ENCODE measurements at regions not wholly inside any gene's neighbourhood (a gene's known extent, or its start where the extent isn't known, plus 50 kb on each side); places are given as distances from the start of the nearest gene placed in this dataset.

- Histone ChIP-seq H3K4me1 (no peaks in the 10 kb centered on the region), H3K27me3 (no peaks in the 10 kb centered on the region), H3K4me3 (no peak overlapping the region), H3K36me3 (no peaks in the 10 kb centered on the region), H3K9me3 (replicated peaks) (no peaks in the 10 kb centered on the region), H3K27ac (no peak overlapping the region)
- no peak for DNase-seq
Measured at GRCh38 chr10:4494551-4494950, 331.5 kb upstream of the AKR1E2 start.

GRCh38 chr10:4492202-4492601, 333.8 kb upstream of the AKR1E2 start:
- no peak for DNase-seq
- Histone ChIP-seq H3K4me1 (no peaks in the 10 kb centered on the region), H3K4me3 (no peak overlapping the region), H3K9me3 (replicated peaks) (no peaks in the 10 kb centered on the region), H3K36me3 (no peaks in the 10 kb centered on the region), H3K27me3 (no peaks in the 10 kb centered on the region), H3K27ac (no peak overlapping the region)

GRCh38 chr10:4488904-4489303, 337.1 kb upstream of the AKR1E2 start:
- H3K4me1 ChIP-seq: no peaks in the 10 kb centered on the region
- peak in 1 of 2 experiments; percentile 6 for DNase-seq

GRCh38 chr10:4485636-4486035, 340.4 kb upstream of the AKR1E2 start:
- H3K36me3 ChIP-seq: no peaks in the 10 kb centered on the region
- no peak overlapping the region for H3K27ac ChIP-seq
- DNase-seq: no peak
- no peaks in the 10 kb centered on the region for H3K4me1 ChIP-seq
- no peaks in the 10 kb centered on the region for H3K9me3 ChIP-seq (replicated peaks)
- H3K27me3 ChIP-seq: no peaks in the 10 kb centered on the region
- no peak overlapping the region for H3K4me3 ChIP-seq

More at GRCh38 chr10:4488904-4489303, 337.1 kb upstream of the AKR1E2 start:
- Histone ChIP-seq H3K27me3 (no peaks in the 10 kb centered on the region), H3K27ac (no peak overlapping the region), H3K9me3 (replicated peaks) (no peaks in the 10 kb centered on the region), H3K36me3 (no peaks in the 10 kb centered on the region), H3K4me3 (no peak overlapping the region)

GRCh38 chr10:4483811-4484210, 342.2 kb upstream of the AKR1E2 start:
- no peaks in the 10 kb centered on the region for H3K4me1 ChIP-seq
- DNase-seq: no peak
- no peak overlapping the region for H3K27ac ChIP-seq
- no peaks in the 10 kb centered on the region for H3K27me3 ChIP-seq
- H3K9me3 ChIP-seq (replicated peaks): no peaks in the 10 kb centered on the region
- H3K36me3 ChIP-seq: no peaks in the 10 kb centered on the region
- H3K4me3 ChIP-seq: no peak overlapping the region

- Histone ChIP-seq H3K27me3 (no peaks in the 10 kb centered on the region), H3K4me1 (no peaks in the 10 kb centered on the region), H3K36me3 (no peaks in the 10 kb centered on the region), H3K27ac (no peak overlapping the region), H3K9me3 (replicated peaks) (no peaks in the 10 kb centered on the region), H3K4me3 (no peak overlapping the region)
- DNase-seq: no peak
Measured at GRCh38 chr10:4482659-4483058, 343.3 kb upstream of the AKR1E2 start.

- no peaks in the 10 kb centered on the region for H3K36me3 ChIP-seq
- no peaks in the 10 kb centered on the region for H3K9me3 ChIP-seq (replicated peaks)
- H3K27ac ChIP-seq: no peak overlapping the region
- no peaks in the 10 kb centered on the region for H3K27me3 ChIP-seq
- H3K4me3 ChIP-seq: no peak overlapping the region
- no peak for DNase-seq
- no peaks in the 10 kb centered on the region for H3K4me1 ChIP-seq
Measured at GRCh38 chr10:4481192-4481591, 344.8 kb upstream of the AKR1E2 start.

GRCh38 chr10:4479342-4479741, 346.7 kb upstream of the AKR1E2 start:
- no peak for DNase-seq
- no peaks in the 10 kb centered on the region for H3K27me3 ChIP-seq
- no peak overlapping the region for H3K4me3 ChIP-seq
- no peaks in the 10 kb centered on the region for H3K9me3 ChIP-seq (replicated peaks)
- H3K27ac ChIP-seq: no peak overlapping the region
- no peaks in the 10 kb centered on the region for H3K36me3 ChIP-seq
- no peaks in the 10 kb centered on the region for H3K4me1 ChIP-seq

GRCh38 chr10:4477664-4478063, 348.3 kb upstream of the AKR1E2 start:
- Histone ChIP-seq H3K4me3 (no peak overlapping the region), H3K9me3 (replicated peaks) (no peaks in the 10 kb centered on the region), H3K4me1 (no peaks in the 10 kb centered on the region), H3K36me3 (no peaks in the 10 kb centered on the region), H3K27me3 (no peaks in the 10 kb centered on the region), H3K27ac (no peak overlapping the region)
- no peak for DNase-seq

- Histone ChIP-seq H3K9me3 (replicated peaks) (no peaks in the 10 kb centered on the region), H3K4me3 (no peak overlapping the region), H3K36me3 (no peaks in the 10 kb centered on the region), H3K27me3 (no peaks in the 10 kb centered on the region), H3K27ac (no peak overlapping the region), H3K4me1 (no peaks in the 10 kb centered on the region)
- no peak for DNase-seq
Measured at GRCh38 chr10:4475827-4476490, 350.0 kb upstream of the AKR1E2 start.

- Histone ChIP-seq H3K4me3 (no peak overlapping the region), H3K36me3 (no peaks in the 10 kb centered on the region), H3K9me3 (replicated peaks) (no peaks in the 10 kb centered on the region), H3K27me3 (no peaks in the 10 kb centered on the region), H3K4me1 (no peaks in the 10 kb centered on the region), H3K27ac (no peak overlapping the region)
- DNase-seq: no peak
Measured at GRCh38 chr10:4474829-4475228, 351.2 kb upstream of the AKR1E2 start.

GRCh38 chr10:4473977-4474376, 352.0 kb upstream of the AKR1E2 start:
- H3K9me3 ChIP-seq (replicated peaks): no peaks in the 10 kb centered on the region
- no peaks in the 10 kb centered on the region for H3K27me3 ChIP-seq
- no peaks in the 10 kb centered on the region for H3K4me1 ChIP-seq
- H3K4me3 ChIP-seq: no peak overlapping the region
- no peak for DNase-seq
- no peaks in the 10 kb centered on the region for H3K36me3 ChIP-seq
- no peak overlapping the region for H3K27ac ChIP-seq

GRCh38 chr10:4472190-4472904, 353.7 kb upstream of the AKR1E2 start:
- Histone ChIP-seq H3K9me3 (replicated peaks) (no peaks in the 10 kb centered on the region), H3K4me3 (no peak overlapping the region), H3K4me1 (no peaks in the 10 kb centered on the region), H3K27me3 (no peaks in the 10 kb centered on the region), H3K36me3 (no peaks in the 10 kb centered on the region), H3K27ac (no peak overlapping the region)
- no peak for DNase-seq

GRCh38 chr10:4470231-4470835, 355.7 kb upstream of the AKR1E2 start:
- no peak overlapping the region for H3K27ac ChIP-seq

GRCh38 chr10:4467481-4467880, 358.5 kb upstream of the AKR1E2 start:
- DNase-seq: no peak
- no peak overlapping the region for H3K4me3 ChIP-seq
- H3K27me3 ChIP-seq: no peaks in the 10 kb centered on the region
- H3K27ac ChIP-seq: no peak overlapping the region
- no peaks in the 10 kb centered on the region for H3K4me1 ChIP-seq
- H3K36me3 ChIP-seq: no peaks in the 10 kb centered on the region
- no peaks in the 10 kb centered on the region for H3K9me3 ChIP-seq (replicated peaks)

More at GRCh38 chr10:4470231-4470835, 355.7 kb upstream of the AKR1E2 start:
- no peaks in the 10 kb centered on the region for H3K27me3 ChIP-seq
- H3K4me1 ChIP-seq: no peaks in the 10 kb centered on the region
- H3K9me3 ChIP-seq (replicated peaks): no peaks in the 10 kb centered on the region
- H3K4me3 ChIP-seq: no peak overlapping the region
- no peaks in the 10 kb centered on the region for H3K36me3 ChIP-seq
- DNase-seq: no peak
